GM12878 (cell line): ENCODE measurements at regions not wholly inside any gene's neighbourhood (a gene's known extent, or its start where the extent isn't known, plus 50 kb on each side); places are given as distances from the start of the nearest gene placed in this dataset.

Experiments
- ATAC-seq: fragments of 200-7000 bp; cut with Tn5 transposase; 3 replicates; pipeline ENCODE4 v1.9.1; 2020; ENCODE audit warnings: mild to moderate bottlenecking, moderate library complexity
- BruUV-seq: library from RNA; stranded (reverse); fragments of 400-500 nt; replicated peaks from 2 replicates; lab custom pipeline; 2021; lab: Mats Ljungman, UMichigan
- CTCF ChIA-PET: fragments of 300-600 bp; sonication (Branson Sonifier 250); formaldehyde crosslinking; extraction: SDS; loops from one replicate; lab custom pipeline; 2021; ENCODE audit warnings: inconsistent platforms; lab: Yijun Ruan, JAX
- POLR2A ChIA-PET: fragments of 350-600 bp; formaldehyde crosslinking; extraction: SDS; loops from one replicate; lab custom pipeline; 2021; ENCODE audit warnings: inconsistent platforms; lab: Charles Lee
- RAD21 ChIA-PET: fragments of 300-600 bp; sonication (Branson Sonifier 250); formaldehyde crosslinking; loops from one replicate; lab custom pipeline; 2023; ENCODE audit warnings: antibody characterized with exemption; ENCODE audit not compliant: unreplicated experiment; lab: Charles Lee
- SMC1A ChIA-PET: fragments of 300-600 bp; sonication (Branson Sonifier 250); formaldehyde crosslinking; loops from one replicate; lab custom pipeline; 2023; ENCODE audit not compliant: unreplicated experiment, uncharacterized antibody; lab: Charles Lee
- DNase-seq: peaks from one replicate; pipeline ENCODE4 v3.0.0-alpha.2; 2011; ENCODE audit warnings: low read depth, low spot score
- FAIRE-seq: peaks from 3 replicates; lab custom pipeline; 2011; peaks lifted over from hg19 to GRCh38; lab: Jason Lieb, UNC
- H2AFZ ChIP-seq: 2 replicates; pipeline ENCODE4 v1.6.0; 2011; ENCODE audit warnings: low read depth, low read length, control low read depth; ENCODE audit not compliant: control insufficient read depth
- H3K27ac ChIP-seq: 2 replicates; pipeline ENCODE4 v1.5.1; 2011; ENCODE audit warnings: control low read depth; ENCODE audit not compliant: control insufficient read depth, insufficient read depth
- H3K27me3 ChIP-seq, 2 experiments: replicated peaks in 1 of 2; 2 replicates each; pipeline versions ENCODE4 v1.6.0 to v1.6.1; 2011; ENCODE audit warnings: low read length in 1 of 2; ENCODE audit not compliant: control insufficient read depth in 2 of 2, insufficient read depth in 2 of 2
- H3K36me3 ChIP-seq, 2 experiments: 2 replicates each; pipeline ENCODE4 v1.5.1; 2011; ENCODE audit warnings: low read length in 1 of 2; ENCODE audit not compliant: control insufficient read depth in 2 of 2, insufficient read depth in 2 of 2
- H3K4me1 ChIP-seq: 2 replicates; pipeline ENCODE4 v1.6.1; 2011; ENCODE audit warnings: mild to moderate bottlenecking, low read length, moderate library complexity, mixed read lengths; ENCODE audit not compliant: control insufficient read depth, insufficient read depth
- H3K4me2 ChIP-seq: 2 replicates; pipeline ENCODE4 v1.6.0; 2011; ENCODE audit warnings: control low read depth; ENCODE audit not compliant: control insufficient read depth, insufficient read depth
- H3K4me3 ChIP-seq: fragments of 200-600 bp; sonication (generic); 2 replicates; pipeline ENCODE4 v1.5.1; 2016
- H3K79me2 ChIP-seq: 2 replicates; pipeline ENCODE4 v1.6.0; 2011; ENCODE audit warnings: low read length; ENCODE audit not compliant: control insufficient read depth, insufficient read depth
- H3K9ac ChIP-seq: 2 replicates; pipeline ENCODE4 v1.8.0; 2011; ENCODE audit warnings: low read length, control low read depth, mixed read lengths; ENCODE audit not compliant: control insufficient read depth, insufficient read depth
- H3K9me3 ChIP-seq: replicated peaks from 3 replicates; pipeline ENCODE4 v1.5.1; 2011; ENCODE audit warnings: mild to moderate bottlenecking, low read length; ENCODE audit not compliant: control insufficient read depth, insufficient read depth
- H4K20me1 ChIP-seq: 2 replicates; pipeline ENCODE4 v1.6.0; 2011; ENCODE audit not compliant: control insufficient read depth, insufficient read depth
- EGR1 ChIP-seq, 2 experiments: IDR thresholded peaks; 1 replicate in 1 of 2; 2 replicates in 1 of 2; pipeline ENCODE4 v1.6.1; 2011 to 2012; ENCODE audit warnings: low read depth in 2 of 2, low read length in 2 of 2, borderline replicate concordance in 1 of 2, mild to moderate bottlenecking in 1 of 2, moderate library complexity in 1 of 2
- MEF2B ChIP-seq: fragments of 450-650 bp; IDR thresholded peaks from 2 replicates; pipeline ENCODE4 v1.6.1; 2018; ENCODE audit warnings: mild to moderate bottlenecking, moderate library complexity; ENCODE audit not compliant: partially characterized antibody, poor library complexity, severe bottlenecking
- NR2C1 ChIP-seq: fragments of 450-650 bp; IDR thresholded peaks from 2 replicates; pipeline ENCODE4 v1.6.1; 2017; ENCODE audit warnings: antibody characterized with exemption, mild to moderate bottlenecking, moderate library complexity
- NR2C2 ChIP-seq: IDR thresholded peaks from 2 replicates; pipeline ENCODE4 v1.6.1; 2011; ENCODE audit warnings: borderline replicate concordance, low read depth; ENCODE audit not compliant: control insufficient read depth, insufficient read length
- SKIL ChIP-seq: fragments of 450-650 bp; IDR thresholded peaks from 2 replicates; pipeline ENCODE4 v1.6.1; 2017; ENCODE audit warnings: mild to moderate bottlenecking, low read depth, inconsistent platforms; ENCODE audit not compliant: poor library complexity, severe bottlenecking
- SRF ChIP-seq, 2 experiments: IDR thresholded peaks; 2 replicates each; pipeline ENCODE4 v1.6.1; 2011; ENCODE audit warnings: low read depth in 2 of 2, low read length in 2 of 2, mild to moderate bottlenecking in 1 of 2, moderate library complexity in 1 of 2
- ZNF207 ChIP-seq: fragments of 450-650 bp; IDR thresholded peaks from 2 replicates; pipeline ENCODE4 v1.6.1; 2014; ENCODE audit warnings: antibody characterized with exemption, mild to moderate bottlenecking, borderline replicate concordance
- WGBS: methylation state at CpG from one replicate; pipeline ENCODE4 v1.1.6; 2016; ENCODE audit warnings: low lambda C conversion rate; ENCODE audit not compliant: insufficient replicate concordance, insufficient coverage; ENCODE audit errors: missing lambda C conversion rate; 5-methylcytosine and 5-hydroxymethylcytosine counted together
- in situ Hi-C: fragments of 300-500 bp; cut with MboI; formaldehyde crosslinking; loops from 9 replicates; pipeline ENCODE4 v1.14.3; 2018; ENCODE audit warnings: mixed read lengths
- intact Hi-C: fragments of 100-400 bp; cut with micrococcal nuclease; formaldehyde crosslinking; loops from one replicate; pipeline ENCODE4 v1.14.2; 2022; ENCODE audit not compliant: unreplicated experiment
- TF ChIP-seq, protein P1 (sequence below): fragments of 450-650 bp; IDR thresholded peaks from 2 replicates; pipeline ENCODE4 v1.6.1; 2017; ENCODE audit warnings: mild to moderate bottlenecking
- TF ChIP-seq, protein P2 (sequence below): fragments of 450-650 bp; IDR thresholded peaks from 2 replicates; pipeline ENCODE4 v1.6.1; 2017; ENCODE audit warnings: antibody characterized with exemption, mild to moderate bottlenecking, moderate library complexity

DNA sequence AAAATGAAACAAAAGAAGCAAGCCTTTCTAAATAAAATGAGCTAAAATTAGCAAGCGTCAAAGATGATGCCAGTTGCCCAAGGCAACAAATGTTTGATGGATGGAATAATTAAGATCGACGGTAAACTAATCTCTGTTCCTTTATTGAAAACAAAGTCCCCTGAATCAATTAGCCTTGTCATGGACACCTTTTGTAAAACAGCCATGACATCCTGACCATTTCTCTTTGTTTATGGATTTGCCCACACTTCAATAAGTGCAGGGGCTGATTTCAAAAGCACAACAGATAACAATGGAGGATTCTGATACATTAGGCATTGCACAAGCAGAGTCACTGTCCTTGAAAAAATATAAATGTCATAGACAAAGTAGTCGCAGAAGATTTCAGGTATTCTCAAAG lies 160.1 kb upstream of the HNRNPA3 start (continued):
- no peak for TF ChIP-seq SKIL
- TF ChIP-seq, protein P1, sequence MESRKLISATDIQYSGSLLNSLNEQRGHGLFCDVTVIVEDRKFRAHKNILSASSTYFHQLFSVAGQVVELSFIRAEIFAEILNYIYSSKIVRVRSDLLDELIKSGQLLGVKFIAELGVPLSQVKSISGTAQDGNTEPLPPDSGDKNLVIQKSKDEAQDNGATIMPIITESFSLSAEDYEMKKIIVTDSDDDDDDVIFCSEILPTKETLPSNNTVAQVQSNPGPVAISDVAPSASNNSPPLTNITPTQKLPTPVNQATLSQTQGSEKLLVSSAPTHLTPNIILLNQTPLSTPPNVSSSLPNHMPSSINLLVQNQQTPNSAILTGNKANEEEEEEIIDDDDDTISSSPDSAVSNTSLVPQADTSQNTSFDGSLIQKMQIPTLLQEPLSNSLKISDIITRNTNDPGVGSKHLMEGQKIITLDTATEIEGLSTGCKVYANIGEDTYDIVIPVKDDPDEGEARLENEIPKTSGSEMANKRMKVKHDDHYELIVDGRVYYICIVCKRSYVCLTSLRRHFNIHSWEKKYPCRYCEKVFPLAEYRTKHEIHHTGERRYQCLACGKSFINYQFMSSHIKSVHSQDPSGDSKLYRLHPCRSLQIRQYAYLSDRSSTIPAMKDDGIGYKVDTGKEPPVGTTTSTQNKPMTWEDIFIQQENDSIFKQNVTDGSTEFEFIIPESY: no peak
- no peak for TF ChIP-seq EGR1 (IDR thresholded peaks at IDR 0.05; ENCODE audit: borderline replicate concordance in 1 of 2, low read depth in 2 of 2, low read length in 2 of 2)
- TF ChIP-seq NR2C2: no peak
- TF ChIP-seq MEF2B: no peak
- TF ChIP-seq NR2C1: no peak

DNA sequence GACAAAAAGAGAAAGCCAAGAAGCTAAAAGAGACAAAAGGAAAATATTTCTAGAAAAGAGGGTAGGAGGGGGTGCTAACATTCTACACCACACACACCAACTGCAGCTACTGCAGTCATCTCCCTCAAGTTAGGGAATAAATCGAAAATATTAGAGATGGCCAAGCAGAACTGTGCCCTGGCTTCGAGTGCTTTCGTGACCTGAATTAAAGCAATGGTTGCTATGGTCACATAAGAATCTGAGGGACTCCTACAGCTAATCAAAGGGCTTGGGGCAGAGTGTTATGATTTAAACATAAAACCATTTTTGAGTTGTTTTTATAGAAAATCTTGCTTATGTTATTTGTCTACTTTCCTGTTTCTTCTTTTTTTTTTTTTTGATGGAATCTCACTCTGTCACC lies 159.6 kb upstream of the HNRNPA3 start:
- no peaks in the 10 kb centered on the region for H3K36me3 ChIP-seq
- H3K27me3 ChIP-seq: no peaks in the 10 kb centered on the region
- H3K9ac ChIP-seq: no peak overlapping the region
- FAIRE-seq (no peak), ATAC-seq (no peak), DNase-seq (no peak)
- TF ChIP-seq, protein P2, sequence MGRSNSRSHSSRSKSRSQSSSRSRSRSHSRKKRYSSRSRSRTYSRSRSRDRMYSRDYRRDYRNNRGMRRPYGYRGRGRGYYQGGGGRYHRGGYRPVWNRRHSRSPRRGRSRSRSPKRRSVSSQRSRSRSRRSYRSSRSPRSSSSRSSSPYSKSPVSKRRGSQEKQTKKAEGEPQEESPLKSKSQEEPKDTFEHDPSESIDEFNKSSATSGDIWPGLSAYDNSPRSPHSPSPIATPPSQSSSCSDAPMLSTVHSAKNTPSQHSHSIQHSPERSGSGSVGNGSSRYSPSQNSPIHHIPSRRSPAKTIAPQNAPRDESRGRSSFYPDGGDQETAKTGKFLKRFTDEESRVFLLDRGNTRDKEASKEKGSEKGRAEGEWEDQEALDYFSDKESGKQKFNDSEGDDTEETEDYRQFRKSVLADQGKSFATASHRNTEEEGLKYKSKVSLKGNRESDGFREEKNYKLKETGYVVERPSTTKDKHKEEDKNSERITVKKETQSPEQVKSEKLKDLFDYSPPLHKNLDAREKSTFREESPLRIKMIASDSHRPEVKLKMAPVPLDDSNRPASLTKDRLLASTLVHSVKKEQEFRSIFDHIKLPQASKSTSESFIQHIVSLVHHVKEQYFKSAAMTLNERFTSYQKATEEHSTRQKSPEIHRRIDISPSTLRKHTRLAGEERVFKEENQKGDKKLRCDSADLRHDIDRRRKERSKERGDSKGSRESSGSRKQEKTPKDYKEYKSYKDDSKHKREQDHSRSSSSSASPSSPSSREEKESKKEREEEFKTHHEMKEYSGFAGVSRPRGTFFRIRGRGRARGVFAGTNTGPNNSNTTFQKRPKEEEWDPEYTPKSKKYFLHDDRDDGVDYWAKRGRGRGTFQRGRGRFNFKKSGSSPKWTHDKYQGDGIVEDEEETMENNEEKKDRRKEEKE: no peak
- no peak for TF ChIP-seq SRF (IDR thresholded peaks at IDR 0.05; ENCODE audit: low read depth in 2 of 2, low read length in 2 of 2)
- no peak for TF ChIP-seq ZNF207
- H3K9me3 ChIP-seq: no peaks in the 10 kb centered on the region; the same call in 2 of the 3 replicates
- no peak overlapping the region for H3K4me3 ChIP-seq
- H4K20me1 ChIP-seq: no peaks in the 10 kb centered on the region
- H3K27ac ChIP-seq: no peak overlapping the region
- CTCF ChIA-PET: no interaction called here
- no peak overlapping the region for H2AFZ ChIP-seq
- no peaks in the 10 kb centered on the region for H3K79me2 ChIP-seq
- in situ Hi-C loops (no loop called here), intact Hi-C loops (no loop called here)
- 55% methylated on average over 3 of the region's 3 CpGs for WGBS
- BruUV-seq: no TSS peak
- RAD21 ChIA-PET: interaction anchor here (1.2 kb wide), 1 partner anchor 27 kb away, joined by 3 read pairs; no protein-coding TSS in a partner anchor
- SMC1A ChIA-PET: interaction anchor here (1.1 to 1.4 kb wide), 3 partner anchors 74 to 227 kb away, joined by 3 to 4 read pairs (median 3); no protein-coding TSS in a partner anchor
- no peaks in the 10 kb centered on the region for H3K4me1 ChIP-seq
- H3K4me2 ChIP-seq: no peak overlapping the region
- POLR2A ChIA-PET: interaction anchor here (0.5 kb wide), 1 partner anchor 124 kb away, joined by 3 read pairs; no protein-coding TSS in a partner anchor
